Left renal cortex interstitium (tissue), 4 donors: ENCODE measurements at regions not wholly inside any gene's neighbourhood (a gene's known extent, or its start where the extent isn't known, plus 50 kb on each side); places are given as distances from the start of the nearest gene placed in this dataset.

ENCODE experiments used
- DNase-seq, 4 donors: peaks; one replicate each; pipeline ENCODE4 v3.0.0-alpha.2; 2013; ENCODE audit warnings: low read depth in 4 of 4, low spot score in 2 of 4, missing footprints in 1 of 4

GRCh38 chr18:2381539-2381938 is 189.8 kb downstream of the METTL4 start:
- DNase-seq: no peak

DNA sequence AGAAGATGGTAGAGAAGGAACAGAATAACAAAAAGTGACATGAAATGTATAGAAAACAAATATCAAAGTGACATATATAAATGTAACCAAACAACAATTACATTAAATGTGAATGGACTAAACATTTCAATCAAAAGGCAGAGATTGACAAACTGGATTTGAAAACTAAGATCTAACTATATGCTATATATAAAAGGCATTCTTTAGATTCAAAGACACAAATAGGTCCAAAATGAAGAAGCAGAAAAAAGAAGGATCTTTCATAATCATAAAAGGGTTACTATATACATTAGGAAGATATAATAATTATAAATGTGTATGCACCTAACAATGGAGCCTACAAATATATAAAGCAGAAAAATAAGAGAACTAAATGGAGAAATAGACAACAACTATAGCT is 183.7 kb downstream of the METTL4 start:
- no peak for DNase-seq

GRCh38 chr18:2390158-2390557 is 181.1 kb downstream of the METTL4 start:
- no peak for DNase-seq

DNA sequence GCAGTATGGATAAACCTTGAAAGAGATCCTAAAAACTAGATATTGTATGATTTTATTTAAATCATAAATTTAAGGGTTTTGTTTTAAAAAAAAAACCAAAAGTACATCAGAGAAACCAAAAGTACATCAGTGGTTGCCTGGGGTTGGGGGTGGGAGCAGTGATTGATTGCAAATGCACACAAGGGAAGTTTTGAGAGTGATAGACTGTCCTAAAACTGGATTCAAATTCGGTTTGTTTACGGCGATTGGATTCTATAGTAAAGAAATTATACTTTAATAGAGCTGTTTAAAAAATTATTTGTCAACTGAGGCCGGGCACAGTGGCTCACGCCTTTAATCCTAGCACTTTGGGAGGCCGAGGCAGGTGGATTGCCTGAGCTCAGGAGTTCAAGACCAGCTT is 179.8 kb downstream of the METTL4 start:
- DNase-seq: no peak

DNA sequence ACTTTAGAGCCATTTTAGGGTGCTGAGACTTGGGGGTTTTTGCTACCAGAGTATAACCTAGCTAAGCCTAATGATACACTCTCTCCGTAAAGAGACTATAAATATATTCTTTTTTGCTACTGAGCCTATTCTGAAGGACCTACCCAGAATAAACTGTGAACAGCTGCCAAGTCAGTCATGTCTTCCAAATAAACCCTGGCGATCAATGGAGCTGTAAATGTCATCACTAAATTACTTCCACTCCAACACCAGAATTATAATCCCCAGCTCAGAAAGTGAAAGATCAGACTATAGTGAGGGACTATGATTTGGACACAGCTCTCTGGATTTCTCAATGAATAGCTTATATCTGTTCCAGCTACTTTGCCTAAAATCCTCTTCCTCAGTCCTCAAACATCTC is 178.9 kb downstream of the METTL4 start:
- no peak for DNase-seq

DNA sequence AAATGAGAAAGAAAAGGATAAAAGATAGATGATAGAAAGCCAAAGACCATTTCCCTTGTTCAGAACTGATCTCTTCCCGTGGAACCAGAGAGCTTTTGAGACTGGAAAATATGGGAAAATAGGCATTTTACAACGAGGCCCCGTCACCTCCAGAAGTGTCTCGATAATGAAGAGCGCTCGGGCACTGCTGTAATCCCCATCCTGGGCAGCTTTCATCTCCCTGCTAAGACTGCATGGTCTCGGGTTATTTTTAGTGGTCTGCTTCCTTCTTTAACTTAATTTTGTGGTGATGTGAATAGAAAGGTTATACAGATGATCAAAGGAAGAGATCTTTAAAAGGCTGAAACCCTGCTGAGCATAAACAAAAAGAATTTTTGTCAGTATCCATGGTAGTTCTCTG is 176.6 kb downstream of the METTL4 start:
- DNase-seq: no peak

GRCh38 chr18:2395427-2396161 is 175.7 kb downstream of the METTL4 start:
- no peak for DNase-seq

- DNase-seq: no peak
Observed at GRCh38 chr18:2396162-2396505, 175.2 kb downstream of the METTL4 start.

- no peak for DNase-seq
Observed at GRCh38 chr18:2400701-2401196, 170.6 kb downstream of the METTL4 start.

GRCh38 chr18:2402084-2402483 is 169.2 kb downstream of the METTL4 start:
- DNase-seq: no peak

GRCh38 chr18:2406544-2406943 is 164.8 kb downstream of the METTL4 start:
- DNase-seq: no peak

- no peak for DNase-seq
Observed at GRCh38 chr18:2407961-2408360, 163.3 kb downstream of the METTL4 start.

DNA sequence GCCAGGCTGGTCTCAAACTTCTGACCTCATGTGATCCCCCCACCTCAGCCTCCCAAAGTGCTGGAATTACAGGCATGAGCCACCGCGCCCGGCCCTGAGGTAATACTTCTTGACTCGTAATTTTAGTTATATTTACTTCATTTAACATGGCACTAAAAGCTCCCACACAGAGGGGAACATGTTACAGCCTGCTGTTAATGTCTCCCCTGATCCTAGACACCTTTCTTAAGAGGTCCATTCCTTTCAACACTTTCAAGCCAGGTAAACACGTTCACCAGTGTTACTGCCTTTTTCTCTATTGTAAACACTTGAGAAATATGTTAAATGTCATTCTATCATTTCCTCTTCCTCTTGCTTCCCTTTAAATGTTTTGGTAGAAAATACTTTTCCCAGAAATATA is 161.4 kb downstream of the METTL4 start:
- no peak for DNase-seq

GRCh38 chr18:2410688-2411087 is 160.6 kb downstream of the METTL4 start:
- DNase-seq: no peak

DNA sequence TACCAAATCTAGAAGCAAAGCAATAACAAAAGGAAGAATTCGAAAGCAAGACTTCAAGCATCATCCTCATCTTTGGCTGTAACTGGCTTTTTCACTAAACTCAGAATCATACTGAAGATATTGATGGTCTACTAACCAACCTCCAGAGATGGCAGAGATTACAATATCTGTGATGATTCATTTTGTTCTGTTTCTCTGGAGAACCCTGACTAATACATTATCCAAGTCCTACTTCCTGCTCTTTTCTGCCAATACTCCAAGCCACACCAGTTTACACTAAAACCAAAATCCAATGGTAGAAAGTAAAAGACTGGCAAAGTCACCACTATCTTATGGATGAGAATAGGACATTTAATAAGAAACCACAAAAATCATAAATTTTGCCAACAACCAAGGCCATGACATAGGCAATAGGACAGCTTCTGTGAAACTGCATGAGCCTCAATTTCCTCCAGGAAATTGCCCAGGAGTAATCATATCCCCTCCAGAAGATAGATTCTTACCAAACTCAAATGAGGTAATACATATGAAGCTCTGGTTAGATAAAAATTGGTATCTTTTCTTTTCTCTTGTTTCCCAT is 159.8 kb downstream of the METTL4 start:
- no peak for DNase-seq

- no peak for DNase-seq
Observed at GRCh38 chr18:2412281-2412680, 159.0 kb downstream of the METTL4 start.

DNA sequence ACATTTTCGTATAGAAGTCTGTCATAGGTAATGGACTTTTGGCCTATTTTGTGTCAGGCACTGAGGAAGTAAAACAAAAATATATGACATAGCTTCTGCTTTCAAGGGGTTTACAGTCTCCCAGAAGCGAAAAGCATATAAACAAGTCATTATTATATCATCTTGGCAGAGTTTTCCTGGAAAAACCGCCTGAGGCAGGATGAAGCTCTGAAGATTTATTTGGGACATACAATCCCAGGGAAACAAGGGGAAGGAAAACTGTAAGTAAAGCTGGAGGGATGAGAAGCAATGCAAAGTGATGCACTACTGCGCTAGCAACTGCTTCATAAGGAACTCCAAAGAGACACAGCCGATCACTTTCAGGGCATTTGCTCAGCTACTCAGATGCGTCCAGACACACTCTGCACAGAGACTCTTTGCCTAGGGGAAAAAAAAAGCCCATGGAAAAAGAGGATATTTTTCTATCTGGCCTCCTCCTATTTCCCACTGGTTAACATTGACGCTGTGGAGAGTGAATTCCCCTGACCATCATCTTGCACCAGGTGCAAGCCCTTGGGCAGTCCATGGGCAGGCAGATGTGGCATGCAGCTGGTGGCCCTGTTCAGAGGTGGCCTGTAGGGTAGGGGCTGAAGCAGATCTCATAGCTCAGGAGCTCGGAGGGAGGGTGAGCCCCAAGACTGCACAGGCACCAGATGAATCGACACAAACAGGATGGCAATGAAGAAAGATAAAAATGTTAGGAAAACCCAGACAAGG is 158.1 kb downstream of the METTL4 start:
- DNase-seq: no peak

GRCh38 chr18:2414235-2414634 is 157.1 kb downstream of the METTL4 start:
- no peak for DNase-seq

GRCh38 chr18:2415656-2416055 is 155.6 kb downstream of the METTL4 start:
- DNase-seq: no peak

GRCh38 chr18:2417861-2418610 is 153.3 kb downstream of the METTL4 start:
- no peak for DNase-seq

DNA sequence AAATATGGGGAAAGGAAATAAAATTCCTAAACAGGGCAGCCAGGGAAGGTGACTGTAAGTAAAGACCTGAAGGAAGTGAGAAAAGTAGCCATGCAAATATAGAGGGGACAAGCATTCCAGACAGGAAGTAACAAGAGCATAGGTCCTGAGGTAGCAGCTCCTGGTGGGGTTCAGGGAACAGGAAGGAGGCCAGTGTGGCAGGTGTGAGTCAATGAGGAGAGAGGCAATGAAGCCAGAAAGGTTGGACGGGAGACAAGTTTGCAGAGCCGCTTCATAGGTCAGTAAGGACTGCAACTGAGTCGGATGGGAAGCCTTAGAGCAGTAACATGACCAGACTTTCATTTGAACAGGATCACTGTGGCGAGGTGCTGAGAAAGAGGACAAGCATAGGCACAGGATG is 150.9 kb downstream of the METTL4 start:
- DNase-seq: no peak
